Hippocampal formation (tissue), 2 donors: ENCODE measurements at regions not wholly inside any gene's neighbourhood (a gene's known extent, or its start where the extent isn't known, plus 50 kb on each side); places are given as distances from the start of the nearest gene placed in this dataset.

Experiments used
- DNase-seq, 2 donors: peaks; one replicate each; lab custom pipeline; 2025; lab: John Stamatoyannopoulos, UW

GRCh38 chr13:84332346-84332745, 450.1 kb upstream of the SLITRK1 start:
- DNase-seq, result peak in 1 of 2 donors; percentile 4

GRCh38 chr13:84315527-84315926, 433.3 kb upstream of the SLITRK1 start:
- no peak for DNase-seq

- DNase-seq, result no peak
These were observed 420.8 kb upstream of the SLITRK1 start for GRCh38 chr13:84303035-84303434.

- no peak for DNase-seq
These were observed 415.0 kb upstream of the SLITRK1 start for GRCh38 chr13:84297251-84297650.

GRCh38 chr13:84296401-84296800, 414.1 kb upstream of the SLITRK1 start:
- DNase-seq, result no peak

- peak in 1 of 2 donors; percentile 0 for DNase-seq
These were observed 412.3 kb upstream of the SLITRK1 start for GRCh38 chr13:84294576-84294975.

- DNase-seq, result no peak
These were observed 408.1 kb upstream of the SLITRK1 start for GRCh38 chr13:84290386-84290785.

- no peak for DNase-seq
These were observed 396.9 kb upstream of the SLITRK1 start for GRCh38 chr13:84279166-84279565.

GRCh38 chr13:84272877-84273562, 390.7 kb upstream of the SLITRK1 start:
- no peak for DNase-seq

- DNase-seq, result no peak
These were observed 383.0 kb upstream of the SLITRK1 start for GRCh38 chr13:84265257-84265764.

- no peak for DNase-seq
These were observed 381.2 kb upstream of the SLITRK1 start for GRCh38 chr13:84263354-84264069.

- DNase-seq, result no peak
These were observed 373.0 kb upstream of the SLITRK1 start for GRCh38 chr13:84255226-84255797.

GRCh38 chr13:84249463-84249862, 367.2 kb upstream of the SLITRK1 start:
- no peak for DNase-seq

- no peak for DNase-seq
These were observed 361.1 kb upstream of the SLITRK1 start for GRCh38 chr13:84243340-84243739.

- DNase-seq, result no peak
These were observed 356.8 kb upstream of the SLITRK1 start for GRCh38 chr13:84239032-84239431.

GRCh38 chr13:84238381-84238780, 356.1 kb upstream of the SLITRK1 start:
- peak in 1 of 2 donors; percentile 14 for DNase-seq

GRCh38 chr13:84237143-84237542, 354.9 kb upstream of the SLITRK1 start:
- DNase-seq, result no peak

- DNase-seq, result no peak
These were observed 352.1 kb upstream of the SLITRK1 start for GRCh38 chr13:84234416-84234815.

- no peak for DNase-seq
These were observed 348.3 kb upstream of the SLITRK1 start for GRCh38 chr13:84230568-84230967.

- no peak for DNase-seq
These were observed 328.8 kb upstream of the SLITRK1 start for GRCh38 chr13:84211048-84211447.

GRCh38 chr13:84208246-84208910, 326.1 kb upstream of the SLITRK1 start:
- no peak for DNase-seq

GRCh38 chr13:84207509-84207908, 325.2 kb upstream of the SLITRK1 start:
- no peak for DNase-seq
